H9 (cell line): ENCODE measurements at regions not wholly inside any gene's neighbourhood (a gene's known extent, or its start where the extent isn't known, plus 50 kb on each side); places are given as distances from the start of the nearest gene placed in this dataset.
"Not testable (repeated sequence)": the region's sequence is repeated elsewhere in the genome, so short reads cannot be mapped to it uniquely, and the experiment has no call there.

Experiments
- DNase-seq: peaks from one replicate; pipeline ENCODE4 v3.0.0-alpha.2; 2017
- H2AFZ ChIP-seq: one replicate; pipeline ENCODE4 v1.6.1; 2013; ENCODE audit warnings: mild to moderate bottlenecking, low read length, control low read depth, moderate library complexity
- H2AK5ac ChIP-seq: 2 replicates; pipeline ENCODE4 v1.6.1; 2013; ENCODE audit warnings: low read length, control low read depth, mixed read lengths; ENCODE audit not compliant: insufficient read length
- H2BK120ac ChIP-seq: one replicate; pipeline ENCODE4 v1.6.1; 2013; ENCODE audit warnings: low read depth, mild to moderate bottlenecking, low read length, control low read depth, inconsistent platforms; ENCODE audit not compliant: poor library complexity, severe bottlenecking
- H2BK12ac ChIP-seq: 2 replicates; pipeline ENCODE4 v1.6.1; 2013; ENCODE audit warnings: low read length, control low read depth, mixed read lengths, low read depth; ENCODE audit not compliant: insufficient read length
- H2BK15ac ChIP-seq: 2 replicates; pipeline ENCODE4 v1.6.1; 2013; ENCODE audit warnings: low read depth, low read length, control low read depth
- H2BK20ac ChIP-seq: one replicate; pipeline ENCODE4 v1.6.1; 2013; ENCODE audit warnings: low read depth, mild to moderate bottlenecking, low read length, control low read depth, inconsistent platforms; ENCODE audit not compliant: poor library complexity, severe bottlenecking
- H2BK5ac ChIP-seq: 2 replicates; pipeline ENCODE4 v1.6.1; 2013; ENCODE audit warnings: low read length, control low read depth, mixed read lengths; ENCODE audit not compliant: insufficient read length
- H3K14ac ChIP-seq: 2 replicates; pipeline ENCODE4 v1.6.1; 2013; ENCODE audit warnings: low read length, control low read depth; ENCODE audit not compliant: insufficient read depth
- H3K18ac ChIP-seq: 2 replicates; pipeline ENCODE4 v1.6.1; 2013; ENCODE audit warnings: low read depth, mild to moderate bottlenecking, mixed read lengths, low read length, control low read depth; ENCODE audit not compliant: insufficient read length
- H3K23ac ChIP-seq: 2 replicates; pipeline ENCODE4 v1.6.1; 2013; ENCODE audit warnings: low read length, control low read depth, mixed read lengths, low read depth; ENCODE audit not compliant: insufficient read length
- H3K23me2 ChIP-seq: 2 replicates; pipeline ENCODE4 v1.6.1; 2013; ENCODE audit warnings: low read depth, mild to moderate bottlenecking, mixed read lengths, low read length, control low read depth; ENCODE audit not compliant: insufficient read length, poor library complexity, severe bottlenecking
- H3K27ac ChIP-seq: 2 replicates; pipeline ENCODE4 v1.5.1; 2013; ENCODE audit warnings: low read length, control low read depth, mixed read lengths, low read depth; ENCODE audit not compliant: insufficient read length
- H3K27me3 ChIP-seq: 2 replicates; pipeline ENCODE4 v1.6.1; 2013; ENCODE audit warnings: low read length, control low read depth, inconsistent platforms; ENCODE audit not compliant: insufficient read depth
- H3K4ac ChIP-seq: 2 replicates; pipeline ENCODE4 v1.6.1; 2013; ENCODE audit warnings: low read depth, mild to moderate bottlenecking, control low read depth, inconsistent platforms, low read length, moderate library complexity
- H3K4me1 ChIP-seq: 2 replicates; pipeline ENCODE4 v1.6.1; 2013; ENCODE audit warnings: low read length, control low read depth, inconsistent platforms; ENCODE audit not compliant: insufficient read depth
- H3K4me2 ChIP-seq: 2 replicates; pipeline ENCODE4 v1.6.1; 2013; ENCODE audit warnings: low read length, control low read depth, mixed read lengths; ENCODE audit not compliant: insufficient read length, insufficient read depth
- H3K56ac ChIP-seq: 2 replicates; pipeline ENCODE4 v1.6.1; 2013; ENCODE audit warnings: low read depth, mild to moderate bottlenecking, mixed read lengths, low read length, control low read depth; ENCODE audit not compliant: insufficient read length
- H3K79me1 ChIP-seq: 2 replicates; pipeline ENCODE4 v1.6.1; 2013; ENCODE audit warnings: low read depth, mild to moderate bottlenecking, moderate library complexity, low read length, control low read depth, inconsistent platforms; ENCODE audit not compliant: insufficient read depth, poor library complexity, severe bottlenecking
- H3K79me2 ChIP-seq: 2 replicates; pipeline ENCODE4 v1.6.1; 2013; ENCODE audit warnings: low read length, control low read depth, inconsistent platforms; ENCODE audit not compliant: insufficient read depth
- H3K9ac ChIP-seq: 2 replicates; pipeline ENCODE4 v1.6.1; 2013; ENCODE audit warnings: low read length, control low read depth, mixed read lengths; ENCODE audit not compliant: insufficient read length; ENCODE audit errors: extremely low read depth
- H3K9me3 ChIP-seq: one replicate; pipeline ENCODE4 v1.6.1; 2013; ENCODE audit warnings: low read depth, low read length, inconsistent platforms; ENCODE audit not compliant: control insufficient read depth
- H3T11ph ChIP-seq: one replicate; pipeline ENCODE4 v1.6.1; 2013; ENCODE audit warnings: mild to moderate bottlenecking, low read length, control low read depth, inconsistent platforms
- H4K20me1 ChIP-seq: one replicate; pipeline ENCODE4 v1.6.1; 2013; ENCODE audit not compliant: control insufficient read depth, insufficient read length, insufficient read depth
- H4K5ac ChIP-seq: 2 replicates; pipeline ENCODE4 v1.6.1; 2013; ENCODE audit warnings: low read depth, mild to moderate bottlenecking, mixed read lengths, low read length, control low read depth; ENCODE audit not compliant: insufficient read length
- H4K8ac ChIP-seq: replicated peaks from 2 replicates; pipeline ENCODE4 v1.6.1; 2013; ENCODE audit warnings: low read length, control low read depth, mixed read lengths, low read depth; ENCODE audit not compliant: insufficient read length
- H4K91ac ChIP-seq: 2 replicates; pipeline ENCODE4 v1.6.1; 2013; ENCODE audit warnings: low read depth, mild to moderate bottlenecking, moderate library complexity, mixed read lengths, low read length, control low read depth; ENCODE audit not compliant: insufficient read length
- H3K27ac Mint-ChIP-seq, 3 experiments: 2 replicates in 2 of 3; 3 replicates in 1 of 3; pipeline ENCODE4 v1.8.0; 2020 to 2021; ENCODE audit warnings: mixed read lengths in 3 of 3, mild to moderate bottlenecking in 1 of 3, moderate library complexity in 1 of 3
- H3K27me3 Mint-ChIP-seq: 2 replicates; pipeline ENCODE4 v1.8.0; 2021; ENCODE audit warnings: low read depth, mild to moderate bottlenecking, moderate library complexity, mixed read lengths
- H3K36me3 Mint-ChIP-seq, 3 experiments: 2 replicates in 2 of 3; 3 replicates in 1 of 3; pipeline ENCODE4 v1.8.0; 2020 to 2021; ENCODE audit warnings: low read depth in 3 of 3, mixed read lengths in 3 of 3; ENCODE audit not compliant: insufficient read depth in 1 of 3
- H3K4me1 Mint-ChIP-seq, 2 experiments: 2 replicates each; pipeline ENCODE4 v1.8.0; 2020; ENCODE audit warnings: mixed read lengths in 2 of 2
- H3K4me3 Mint-ChIP-seq, 2 experiments: 2 replicates in 1 of 2; 3 replicates in 1 of 2; pipeline ENCODE4 v1.8.0; 2020 to 2021; ENCODE audit warnings: mild to moderate bottlenecking in 2 of 2, mixed read lengths in 2 of 2, moderate library complexity in 1 of 2
- H3K9me3 Mint-ChIP-seq, 2 experiments: 2 replicates in 1 of 2; 3 replicates in 1 of 2; pipeline ENCODE4 v1.8.0; 2020; ENCODE audit warnings: mild to moderate bottlenecking in 2 of 2, mixed read lengths in 2 of 2, moderate library complexity in 1 of 2
- WGBS: extraction: QIAGEN DNeasy Blood & Tissue Kit; methylation state at CpG from one replicate; pipeline ENCODE4 v1.1.7; 2013; ENCODE audit warnings: missing lambda C conversion rate, low lambda C conversion rate, mixed read lengths; ENCODE audit not compliant: insufficient read length; ENCODE audit errors: extremely low coverage; 5-methylcytosine and 5-hydroxymethylcytosine counted together

DNA sequence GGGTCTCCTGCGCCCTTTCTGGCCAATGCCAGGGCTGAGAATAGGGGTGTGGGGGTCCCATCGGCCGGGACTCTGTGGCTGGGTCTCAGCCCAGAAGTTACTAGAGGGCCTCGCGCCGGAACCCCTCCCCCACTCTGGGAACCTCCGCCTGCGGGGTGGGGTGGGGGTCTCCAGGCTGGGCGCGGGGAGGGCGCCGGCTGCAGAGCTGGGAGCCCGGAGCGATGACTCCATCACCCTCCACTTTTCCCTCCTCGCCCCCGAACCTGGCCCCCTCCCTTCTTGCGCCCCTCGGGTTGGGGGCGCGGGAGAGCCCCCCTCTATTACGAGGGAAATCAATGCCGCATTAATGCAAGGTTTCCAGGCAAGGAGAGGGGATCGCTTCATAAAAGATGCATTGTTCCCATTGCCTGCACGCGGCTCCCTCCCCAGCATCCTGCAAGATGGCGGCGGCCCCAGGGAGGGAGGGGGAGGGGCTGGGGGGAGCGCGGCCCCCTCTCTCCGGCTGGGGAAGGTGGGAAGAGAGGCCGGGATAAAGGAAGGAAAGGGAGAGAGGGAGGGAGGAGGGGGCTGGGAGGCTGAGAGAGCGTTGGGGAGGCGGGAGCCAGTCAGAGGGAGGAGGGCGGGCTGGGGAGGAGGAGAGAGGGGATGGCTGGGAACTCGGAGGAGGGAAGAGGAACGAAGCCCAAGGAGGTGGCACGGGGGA lies 156.7 kb downstream of the CRLF3 start:
- not testable (repeated sequence) for H3K36me3 Mint-ChIP-seq, H2BK5ac ChIP-seq, H3K4ac ChIP-seq, H3K9me3 Mint-ChIP-seq, H2AK5ac ChIP-seq, H4K8ac ChIP-seq, H3K9ac ChIP-seq, H3K4me1 ChIP-seq, H4K5ac ChIP-seq, H3K23me2 ChIP-seq, H2AFZ ChIP-seq, H3K79me2 ChIP-seq, H3K4me2 ChIP-seq, H3K79me1 ChIP-seq, H3K14ac ChIP-seq, H2BK15ac ChIP-seq, H3K56ac ChIP-seq, H3K23ac ChIP-seq, H2BK12ac ChIP-seq, H3K9me3 ChIP-seq, H3T11ph ChIP-seq, H4K20me1 ChIP-seq, H3K27me3 Mint-ChIP-seq, H4K91ac ChIP-seq, H3K27me3 ChIP-seq, H2BK120ac ChIP-seq, H3K27ac ChIP-seq, H2BK20ac ChIP-seq
- peak overlapping the region; percentile 72 to 86 for H3K4me3 Mint-ChIP-seq
- H3K18ac ChIP-seq: peak overlapping the region; percentile 64
- no CpG with 5 or more reads among the region's 37 CpGs for WGBS
- DNase-seq: peak; percentile 96
- peak overlapping the region in 1 of 3 experiments; percentile 97; a peak in 4 of 7 replicates for H3K27ac Mint-ChIP-seq
- peaks cover 10 to 13% of the 10 kb centered on the region in 2 experiments for H3K4me1 Mint-ChIP-seq

DNA sequence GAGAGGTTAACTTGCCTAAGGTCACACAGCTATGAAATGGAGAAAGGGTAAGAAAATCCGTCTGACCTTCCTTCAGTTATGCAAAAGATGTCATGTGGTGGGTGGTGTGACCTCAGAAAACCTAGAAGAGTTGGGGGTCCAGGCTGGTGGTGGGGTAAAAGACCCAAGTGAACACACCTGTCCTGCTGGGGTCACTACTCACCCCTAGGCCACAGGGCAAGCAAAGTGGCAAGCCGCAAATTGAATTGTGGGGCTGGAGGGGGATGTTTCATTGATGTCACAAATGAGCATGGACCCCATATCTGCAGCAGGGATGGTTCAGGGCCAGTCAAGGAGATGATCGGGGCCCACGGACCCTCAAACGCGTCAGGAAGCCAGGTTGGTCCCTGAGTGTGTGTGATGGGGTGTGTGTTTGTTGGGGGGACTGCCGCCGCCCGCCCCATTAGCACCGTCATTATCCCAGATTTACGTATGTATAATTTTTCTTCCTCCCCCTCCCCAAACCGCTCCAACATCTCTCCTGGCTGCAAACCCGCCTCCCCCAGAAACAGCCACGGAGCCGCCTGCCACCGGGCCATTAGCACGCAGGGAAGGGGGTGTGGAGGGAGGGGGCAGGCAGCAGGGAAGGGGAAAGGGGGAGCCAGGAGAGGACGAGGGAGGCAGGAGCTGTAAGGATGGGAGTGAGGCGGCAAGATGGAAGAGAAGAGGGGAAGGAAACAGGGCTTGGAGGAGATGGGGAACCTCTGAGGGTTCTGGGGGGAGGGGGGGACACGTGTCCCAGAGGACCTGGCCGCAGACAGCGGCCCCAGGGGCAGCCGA lies 157.4 kb downstream of the CRLF3 start:
- not testable (repeated sequence) for H4K91ac ChIP-seq, H2BK12ac ChIP-seq, H4K8ac ChIP-seq, H2BK15ac ChIP-seq, H3K27ac ChIP-seq, H2AFZ ChIP-seq, H3K36me3 Mint-ChIP-seq, H3K14ac ChIP-seq, H4K20me1 ChIP-seq, H3K9ac ChIP-seq, H2BK5ac ChIP-seq, H4K5ac ChIP-seq, H3K27me3 ChIP-seq, H3K23me2 ChIP-seq, H3K79me1 ChIP-seq, H3K4ac ChIP-seq, H3K18ac ChIP-seq, H2BK20ac ChIP-seq, H3K56ac ChIP-seq, H3K9me3 Mint-ChIP-seq, H3K27me3 Mint-ChIP-seq, H3K9me3 ChIP-seq, H3K79me2 ChIP-seq, H2BK120ac ChIP-seq, H3K23ac ChIP-seq, H2AK5ac ChIP-seq, H3K4me1 ChIP-seq, H3T11ph ChIP-seq
- peak overlapping the region; percentile 55 for H3K4me2 ChIP-seq
- WGBS: no CpG with 5 or more reads among the region's 23 CpGs
- Mint-ChIP-seq H3K4me1 (peaks cover 10 to 13% of the 10 kb centered on the region in 2 experiments), H3K27ac (peak overlapping the region; percentile 90 to 97 (median 92)), H3K4me3 (peak overlapping the region; percentile 72 to 86)
- DNase-seq: peak; percentile 55
